ENCODE measurements at regions not wholly inside any gene's neighbourhood (a gene's known extent, or its start where the extent isn't known, plus 50 kb on each side); places are given as distances from the start of the nearest gene placed in this dataset.
A peak's percentile ranks its signal among the peaks of the same experiment; 100 is the strongest.

GRCh38 chr6:126804332-126805064, 314.0 kb upstream of the RSPO3 start:
- TF ChIP-seq POLR2A (IDR thresholded peaks at IDR 0.05) (no peak), CTCF (IDR thresholded peaks at IDR 0.05) (peak in 2 of 3 experiments; percentile 45 to 55), POLR2AphosphoS5 (IDR thresholded peaks at IDR 0.05; ENCODE audit: insufficient read depth in 1 of 2, low read depth in 1 of 2) (no peak)
